GM19324 (cell line): ENCODE measurements at regions not wholly inside any gene's neighbourhood (a gene's known extent, or its start where the extent isn't known, plus 50 kb on each side); places are given as distances from the start of the nearest gene placed in this dataset.

ENCODE experiments used
- ATAC-seq: cut with Tn5 transposase; IDR thresholded peaks from one replicate; pipeline ENCODE4 v1.9.1; 2021; ENCODE audit warnings: mild to moderate bottlenecking, moderate library complexity; ENCODE audit not compliant: unreplicated experiment, low FRiP score

DNA sequence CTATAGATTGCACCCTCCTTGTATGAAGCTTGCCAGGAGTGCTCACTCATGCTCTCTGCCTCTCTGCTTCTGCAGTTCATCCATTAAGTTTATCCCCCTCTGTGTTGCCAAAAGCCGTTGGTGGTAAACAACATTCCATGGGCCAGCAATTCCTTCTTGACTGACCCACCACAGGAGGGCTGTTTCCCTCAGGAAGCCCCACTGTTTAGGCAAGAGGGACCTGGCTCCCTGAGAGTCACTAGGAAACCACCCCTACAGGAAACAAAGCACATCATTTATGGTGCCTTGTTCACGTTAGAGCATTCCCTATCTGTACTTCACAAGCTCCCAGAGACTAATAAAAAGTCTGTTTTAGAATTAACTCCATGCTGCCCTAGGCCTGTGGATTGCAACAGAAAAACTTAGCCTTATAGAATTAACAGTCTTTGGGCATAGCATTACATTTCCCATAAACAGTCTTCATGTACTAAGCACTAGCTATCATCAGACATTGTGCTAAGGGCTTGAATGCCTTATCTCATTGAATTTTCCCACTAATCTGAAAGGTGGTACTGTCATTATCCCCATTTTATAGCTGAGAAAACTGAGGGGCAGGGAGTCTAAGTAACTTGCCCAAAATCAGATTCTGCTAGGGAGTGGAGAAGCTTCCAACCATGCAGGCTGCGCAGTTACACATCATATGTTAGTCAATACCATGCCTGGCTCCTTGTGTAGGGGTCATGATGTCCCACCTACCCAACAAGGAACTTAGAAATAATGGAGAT lies 149.9 kb downstream of the SHQ1 start:
- ATAC-seq, result no peak

DNA sequence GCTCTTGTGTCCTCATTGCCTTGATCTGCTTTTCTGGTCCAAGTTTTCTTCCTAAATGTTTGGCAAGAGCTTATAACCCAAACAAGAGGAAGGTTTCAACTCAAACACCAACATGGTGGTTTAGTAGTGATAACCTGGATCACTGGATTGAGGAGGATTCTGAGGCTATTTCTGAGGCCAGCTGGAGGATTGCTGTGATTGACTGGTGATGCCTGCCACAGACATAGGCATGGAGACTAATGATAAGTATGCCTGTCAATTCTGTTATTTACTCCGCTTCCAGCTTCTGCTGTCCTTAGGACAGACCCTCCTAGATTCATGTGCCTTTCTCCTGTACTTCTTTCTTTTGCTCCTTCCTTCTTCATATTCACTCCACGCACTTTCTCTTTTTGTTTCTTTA lies 150.5 kb downstream of the SHQ1 start:
- no peak for ATAC-seq

DNA sequence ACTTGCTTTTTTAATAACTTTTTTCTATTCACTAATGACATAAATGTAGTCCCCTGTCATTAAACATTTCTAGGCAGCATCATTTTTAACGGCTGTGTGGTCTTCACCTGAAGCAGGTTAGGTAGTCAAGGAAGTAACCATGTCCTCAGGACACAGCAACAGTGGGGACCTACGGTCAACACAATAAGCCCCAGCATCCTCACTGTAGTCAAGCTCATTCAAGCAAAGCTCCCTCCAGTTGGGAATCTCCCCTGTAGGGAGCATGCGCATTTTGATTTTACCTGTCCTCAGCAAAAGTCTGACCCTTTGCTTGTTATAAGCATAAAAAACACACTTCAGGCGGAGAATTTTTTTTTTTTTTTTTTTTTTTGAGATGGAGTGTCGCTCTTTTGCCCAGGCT lies 151.4 kb downstream of the SHQ1 start:
- no peak for ATAC-seq

DNA sequence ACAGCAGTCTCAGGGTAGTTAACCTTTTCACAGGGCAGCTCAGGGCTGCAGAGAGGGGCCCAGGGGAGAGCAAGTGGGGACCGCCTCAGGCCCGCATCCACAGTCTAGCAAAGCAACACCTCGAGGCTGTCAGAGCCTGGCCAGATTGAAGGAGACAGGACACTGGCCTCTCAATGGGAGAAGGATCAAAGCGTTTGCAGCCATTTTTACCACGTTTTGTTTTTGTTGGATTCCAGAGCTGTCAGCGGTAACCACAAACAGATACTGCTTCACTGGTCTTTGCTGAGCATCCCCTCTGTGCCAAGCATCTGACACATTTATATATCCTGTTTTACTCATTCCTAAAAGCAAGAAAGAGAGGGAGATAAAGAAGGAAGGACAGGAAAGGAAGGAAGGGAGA lies 153.8 kb downstream of the SHQ1 start:
- ATAC-seq, result no peak

DNA sequence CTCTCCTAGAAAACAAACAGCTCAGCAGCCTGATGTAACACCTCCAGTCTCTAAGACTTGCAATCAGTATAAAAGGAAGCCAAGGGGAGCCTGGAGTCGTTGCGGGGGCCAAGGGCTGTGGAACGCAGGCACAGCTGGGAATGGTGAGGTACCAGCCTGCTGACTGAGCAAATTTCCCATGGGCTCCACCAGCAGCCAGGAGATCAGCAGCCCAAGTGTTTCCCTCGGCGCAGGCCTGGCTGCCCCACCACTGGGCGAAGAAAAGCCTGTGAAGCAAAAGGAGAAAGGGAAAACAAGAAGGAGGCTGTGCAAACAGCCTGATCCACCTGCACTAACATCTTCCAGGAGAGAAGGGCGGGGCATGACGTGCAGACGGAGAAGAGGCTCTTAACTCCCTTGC lies 155.3 kb downstream of the SHQ1 start:
- ATAC-seq, result no peak

DNA sequence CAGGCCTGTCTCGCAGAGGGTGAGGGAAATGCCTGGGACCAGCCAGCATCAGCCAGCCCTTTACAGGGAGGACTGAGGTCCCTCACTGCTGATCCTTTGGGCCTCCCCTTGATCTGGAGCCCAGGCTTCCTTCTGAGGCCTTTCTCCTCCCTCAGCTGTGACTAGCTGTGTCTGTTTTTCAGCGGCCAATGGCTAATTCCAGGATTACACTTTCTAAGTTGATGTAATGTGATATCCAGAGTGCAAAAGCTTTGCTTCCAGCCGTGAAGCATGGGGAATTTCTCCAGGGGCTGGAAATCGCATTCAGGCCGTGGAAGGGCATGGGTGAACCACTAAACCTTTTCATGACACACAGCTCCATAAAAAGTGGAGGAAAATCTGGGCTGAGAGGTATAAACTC lies 157.6 kb downstream of the SHQ1 start:
- ATAC-seq, result no peak

DNA sequence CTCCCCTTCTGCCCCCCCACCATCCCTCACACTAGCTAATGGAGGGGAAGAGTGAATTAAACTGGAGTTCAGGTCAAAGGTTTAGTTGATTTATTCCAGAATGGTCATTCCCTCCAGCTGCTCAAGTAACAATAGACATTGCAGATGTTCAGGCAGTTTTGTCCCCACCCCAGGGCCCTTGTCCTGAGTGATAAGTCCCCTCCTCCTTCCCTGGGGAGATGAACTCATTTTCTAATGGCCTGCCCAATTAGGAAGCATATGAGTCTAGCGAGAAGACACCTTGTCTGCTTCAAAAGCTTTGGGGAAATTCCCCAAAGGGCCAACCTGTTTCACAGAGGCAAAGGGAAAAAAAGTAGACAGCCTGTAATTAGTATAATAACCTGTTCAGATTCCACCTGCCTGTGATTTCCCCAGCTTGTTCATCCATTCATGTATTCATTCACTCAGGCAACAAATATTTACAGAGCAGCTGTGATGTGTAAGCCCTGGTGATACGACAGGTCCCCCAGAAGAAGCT lies 165.3 kb downstream of the SHQ1 start:
- ATAC-seq, result no peak

DNA sequence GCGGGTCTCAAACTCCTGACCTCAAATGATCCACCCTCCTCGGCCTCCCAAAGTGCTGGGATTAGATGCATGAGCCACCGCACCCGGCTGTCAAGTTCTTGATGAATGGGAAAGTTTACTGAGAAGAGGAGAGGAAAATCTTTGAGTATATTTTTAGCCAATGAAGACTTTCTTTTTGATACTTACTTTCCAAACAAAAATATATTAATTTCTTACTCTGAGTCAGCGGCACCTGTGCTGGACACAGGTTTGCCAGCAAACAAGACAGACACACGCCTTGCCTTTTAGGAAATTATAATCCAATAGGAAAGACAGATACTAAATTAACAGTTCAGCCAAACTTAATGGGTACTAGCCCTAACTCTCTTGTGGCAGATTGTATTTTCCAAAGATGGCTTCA lies 166.6 kb downstream of the SHQ1 start:
- no peak for ATAC-seq

DNA sequence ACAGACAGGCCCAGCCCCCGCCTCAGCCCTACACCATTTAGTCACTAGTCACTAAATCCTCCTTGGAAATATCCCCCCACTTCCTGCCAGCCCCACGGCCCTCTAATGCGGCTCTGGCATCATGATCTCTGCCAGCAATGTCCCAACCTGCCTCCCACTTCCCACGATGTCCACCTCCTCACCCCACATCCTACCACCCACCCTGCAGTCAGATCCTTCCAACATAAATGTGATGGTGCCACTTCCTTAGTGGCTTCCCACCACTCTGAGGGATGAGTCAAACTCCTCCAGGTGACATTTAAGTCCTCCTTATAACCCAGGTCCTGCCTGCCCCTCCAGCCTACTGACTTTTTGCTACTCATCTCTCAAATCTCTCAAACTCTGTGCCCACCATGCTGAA lies 167.5 kb downstream of the SHQ1 start:
- ATAC-seq, result no peak

DNA sequence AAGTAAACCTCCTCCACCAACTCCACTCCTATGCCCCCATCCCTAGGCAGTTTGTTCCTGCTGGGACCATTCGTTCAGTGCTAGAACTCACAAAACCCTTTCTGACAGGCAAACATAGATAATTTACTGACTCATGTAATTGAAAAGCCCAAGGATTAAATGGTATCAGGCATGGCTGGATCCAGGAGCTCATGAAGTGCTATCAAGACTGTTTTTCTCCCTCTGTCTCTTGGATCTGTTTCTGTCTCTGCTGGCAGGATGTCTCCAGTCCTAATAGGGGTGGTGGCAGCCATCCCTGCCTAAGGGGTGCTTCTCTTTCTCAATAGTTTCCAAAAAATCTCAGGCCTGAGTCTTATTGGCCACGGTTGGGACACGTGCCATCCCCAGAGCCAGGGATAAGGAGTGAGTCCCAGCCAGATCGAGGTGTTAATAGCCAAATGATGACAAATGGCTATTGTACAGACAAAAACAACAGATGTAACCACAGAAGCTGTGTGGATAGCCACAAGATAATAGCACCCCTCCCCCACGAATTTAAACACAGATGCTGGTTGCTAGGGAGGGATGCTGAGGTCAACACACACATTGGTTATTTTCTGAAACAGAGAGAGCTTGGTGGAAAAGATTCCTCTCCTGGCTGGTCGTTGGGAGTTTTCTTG lies 168.6 kb downstream of the SHQ1 start:
- no peak for ATAC-seq

DNA sequence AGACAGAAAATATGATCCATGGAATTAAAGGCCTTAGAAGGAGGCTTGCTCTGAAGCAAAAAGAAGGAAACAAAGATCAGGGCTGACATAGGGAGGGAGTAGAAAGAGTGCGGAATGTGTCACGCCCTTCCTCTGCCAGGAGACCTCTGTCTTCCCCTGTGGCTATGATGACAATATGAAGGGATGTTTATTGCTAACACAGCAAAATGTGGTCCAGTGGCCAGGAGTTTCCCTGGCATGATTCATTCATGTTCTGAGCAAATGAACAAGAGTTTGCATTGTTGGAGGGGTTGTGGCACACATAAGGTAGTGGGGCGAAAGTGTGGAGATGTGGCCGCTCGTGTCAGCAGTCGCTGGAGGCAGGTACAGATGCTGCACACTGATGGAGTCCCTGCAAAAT lies 169.4 kb downstream of the SHQ1 start:
- no peak for ATAC-seq

DNA sequence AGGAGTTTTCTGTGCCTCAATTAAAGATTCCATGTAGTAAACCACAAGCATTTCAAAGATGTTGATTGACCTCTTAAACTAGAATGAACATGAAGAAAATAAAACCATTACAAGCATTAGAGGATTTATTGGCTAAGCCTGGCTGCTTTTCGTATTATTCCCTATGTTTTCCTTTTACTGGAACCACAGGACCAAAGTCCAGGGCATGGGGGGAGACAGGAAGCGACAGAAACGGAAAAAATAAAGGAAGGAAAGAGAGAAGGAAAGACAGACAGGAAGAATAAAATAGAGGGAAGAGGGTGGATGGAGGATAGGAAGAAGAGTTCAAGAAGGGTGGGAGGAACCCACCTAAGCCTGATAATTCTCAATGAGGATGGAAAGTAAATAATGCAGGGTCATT lies 169.9 kb downstream of the SHQ1 start:
- ATAC-seq, result no peak

DNA sequence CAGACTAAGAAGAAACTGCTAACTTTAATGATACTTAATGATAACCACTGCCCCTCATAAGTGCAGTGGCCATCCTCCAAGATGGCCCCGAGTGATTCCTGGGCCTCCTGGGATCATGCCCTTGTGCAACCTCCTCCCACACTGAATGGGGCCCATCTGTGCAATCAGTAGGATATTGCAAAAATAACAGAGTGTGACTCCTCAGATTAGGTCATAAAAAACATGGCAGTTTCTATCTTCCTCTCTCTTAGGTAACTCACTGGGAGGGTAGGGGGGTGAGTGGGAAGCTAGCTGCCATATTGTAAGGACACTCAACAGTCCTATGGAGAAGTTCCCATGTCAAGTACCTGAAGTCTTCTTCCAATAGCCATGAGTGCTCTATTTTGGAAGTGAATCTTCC lies 173.0 kb downstream of the SHQ1 start:
- no peak for ATAC-seq

DNA sequence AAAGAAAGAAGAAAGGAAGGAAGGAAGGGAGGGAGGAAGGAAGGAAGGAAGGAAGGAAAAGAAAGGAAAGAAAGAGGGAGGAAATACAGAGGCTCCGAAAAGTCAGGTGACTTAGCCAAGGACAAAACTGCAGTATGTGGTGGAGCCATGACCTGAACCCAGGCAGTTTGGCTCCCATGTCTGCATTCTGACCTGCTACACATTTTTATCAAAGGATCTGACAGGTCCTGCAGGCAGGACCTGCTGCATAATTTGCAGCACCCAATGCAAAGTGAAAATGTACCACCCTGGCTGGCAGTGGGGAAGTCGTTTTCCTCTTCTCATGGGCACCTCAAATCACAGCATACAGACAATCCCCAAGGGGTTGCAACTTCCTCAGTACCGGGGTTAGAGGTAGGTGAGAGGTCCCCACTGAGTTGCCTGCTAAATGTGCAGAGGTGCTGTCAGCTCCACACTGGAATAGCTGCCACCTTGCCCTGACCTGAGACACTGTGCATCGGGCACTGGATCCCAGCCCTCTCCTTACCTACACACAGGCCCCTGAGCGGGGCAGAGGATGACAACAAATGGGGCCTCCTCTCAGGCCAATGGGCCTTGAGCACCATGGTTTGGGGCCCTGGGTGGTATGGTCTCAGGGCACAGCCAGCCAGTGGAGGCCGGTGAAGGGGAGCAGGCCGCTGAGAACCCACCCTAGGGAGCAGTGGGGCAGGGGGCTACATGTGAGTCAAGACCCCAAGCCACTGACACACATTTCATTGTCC lies 175.1 kb downstream of the SHQ1 start:
- no peak for ATAC-seq

DNA sequence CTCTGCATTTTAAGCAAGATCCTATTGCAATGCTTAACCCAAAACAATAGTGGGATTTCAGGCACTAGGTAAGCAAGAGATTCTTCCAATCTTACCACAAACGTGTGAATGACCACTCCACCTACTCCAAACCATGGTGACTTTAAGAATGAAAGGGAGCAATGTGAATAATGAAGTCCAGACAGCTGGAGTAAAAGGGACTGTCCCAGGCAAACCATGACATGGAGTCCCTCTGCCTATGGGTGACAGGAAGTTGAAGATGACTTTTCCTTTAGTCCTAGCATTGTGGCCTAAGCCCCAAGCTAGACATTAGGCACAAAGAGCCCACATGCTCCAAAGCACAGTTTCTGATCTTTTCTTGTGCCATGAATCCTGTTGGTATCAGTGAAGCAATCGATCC lies 179.0 kb downstream of the SHQ1 start:
- no peak for ATAC-seq

DNA sequence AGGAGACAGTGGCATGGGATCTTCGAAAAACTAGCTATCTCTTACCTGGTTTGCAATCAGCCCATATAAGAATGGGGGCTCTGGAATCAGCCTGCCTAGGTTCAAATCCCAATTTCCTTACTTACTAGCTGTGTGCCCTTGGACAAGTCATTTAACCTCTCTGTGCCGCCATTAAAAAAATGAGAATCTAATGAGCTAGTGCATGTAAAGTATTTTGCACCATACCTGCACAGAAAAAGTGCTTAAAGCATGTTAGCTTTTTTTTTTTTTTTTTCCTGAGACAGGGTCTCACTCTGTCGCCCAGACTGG lies 181.8 kb downstream of the SHQ1 start:
- no peak for ATAC-seq

DNA sequence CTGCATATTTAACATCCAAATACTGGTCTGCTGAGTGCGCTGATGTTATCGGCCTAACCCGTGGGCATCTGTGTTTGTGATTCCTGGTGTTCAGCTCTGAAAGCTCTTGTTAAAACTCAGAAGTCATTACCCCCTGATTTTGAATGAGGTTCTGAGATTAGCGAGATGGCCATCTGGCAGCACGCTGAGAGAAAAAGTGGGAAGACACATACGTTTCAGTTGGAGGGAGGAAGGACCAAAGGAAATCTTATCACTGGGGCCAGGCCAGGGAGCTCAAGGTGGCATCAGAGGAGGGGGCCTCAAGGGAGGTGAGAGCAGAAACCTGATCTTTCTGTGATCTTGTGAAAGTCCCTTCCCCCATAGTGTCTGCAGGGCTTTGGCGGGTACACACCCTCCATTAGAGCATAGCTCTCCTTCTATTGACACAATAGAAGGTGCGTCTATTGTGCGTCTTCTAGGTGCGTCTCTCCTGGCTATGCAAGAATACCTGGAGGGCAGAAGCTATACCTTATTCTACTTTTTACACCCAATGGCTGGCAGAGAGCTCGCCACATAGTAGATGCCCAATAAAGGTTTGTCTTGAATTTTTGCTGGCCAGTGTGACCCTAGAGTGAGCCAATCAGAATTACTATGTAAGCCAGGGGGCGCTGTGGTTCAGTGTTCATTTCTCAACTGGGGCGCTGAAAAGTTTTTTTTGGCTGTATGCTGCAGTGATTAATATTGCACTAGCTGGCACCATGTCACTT lies 182.4 kb downstream of the SHQ1 start:
- ATAC-seq, result no peak

DNA sequence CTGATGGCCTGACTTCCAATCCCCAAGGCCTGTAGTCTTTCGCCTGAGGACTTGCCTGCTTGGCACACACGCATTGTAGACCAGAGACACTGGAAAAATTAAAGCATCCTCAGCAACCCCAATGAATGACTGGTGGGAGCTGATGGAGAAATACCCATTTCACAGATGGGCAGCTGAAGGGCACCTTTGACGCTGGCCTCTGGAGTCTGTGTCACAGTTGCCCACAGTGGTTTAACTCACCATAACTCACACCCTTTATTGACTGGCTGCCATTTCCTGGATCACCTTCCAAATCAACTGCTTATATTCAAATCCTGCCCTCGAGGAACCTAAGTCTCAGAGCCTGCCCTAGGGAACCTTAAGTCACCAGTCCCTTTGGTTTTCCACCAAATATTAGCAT lies 183.1 kb downstream of the SHQ1 start:
- no peak for ATAC-seq

DNA sequence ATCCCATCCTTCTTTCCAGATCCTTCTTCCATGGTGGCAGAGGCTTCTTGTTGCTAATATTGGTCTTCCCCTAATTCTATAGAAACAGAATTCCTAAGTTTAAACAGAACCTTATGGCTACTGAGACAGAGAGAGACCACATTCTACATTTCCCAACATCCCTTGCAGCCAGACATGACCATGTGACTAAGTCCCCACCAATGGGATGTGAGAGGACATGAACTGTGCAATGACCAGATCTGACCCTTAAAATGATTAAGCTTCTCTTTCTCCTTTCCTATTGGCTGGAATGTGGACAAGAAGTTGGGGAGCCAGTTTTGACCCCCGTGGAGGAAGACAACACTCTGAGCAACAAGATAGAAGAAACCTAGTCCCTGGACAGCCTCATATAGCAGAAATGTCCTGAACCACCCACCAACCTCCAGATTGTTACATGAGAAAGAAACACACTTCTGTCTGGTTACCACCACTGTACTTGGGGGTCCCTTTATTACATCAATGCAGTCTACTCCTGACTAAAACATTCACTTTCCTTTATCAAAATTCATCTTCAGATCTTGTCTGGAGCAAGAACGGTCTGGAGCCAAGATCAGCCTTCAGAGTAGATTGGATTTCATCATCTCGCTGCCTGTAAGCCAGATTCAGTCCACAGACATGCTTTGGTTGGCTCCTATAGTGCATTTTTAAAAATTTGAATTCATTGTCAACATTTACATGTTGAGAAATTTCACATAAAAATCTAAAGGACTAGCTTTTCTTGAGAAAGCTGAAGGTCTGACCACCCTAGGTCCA lies 183.9 kb downstream of the SHQ1 start:
- no peak for ATAC-seq

DNA sequence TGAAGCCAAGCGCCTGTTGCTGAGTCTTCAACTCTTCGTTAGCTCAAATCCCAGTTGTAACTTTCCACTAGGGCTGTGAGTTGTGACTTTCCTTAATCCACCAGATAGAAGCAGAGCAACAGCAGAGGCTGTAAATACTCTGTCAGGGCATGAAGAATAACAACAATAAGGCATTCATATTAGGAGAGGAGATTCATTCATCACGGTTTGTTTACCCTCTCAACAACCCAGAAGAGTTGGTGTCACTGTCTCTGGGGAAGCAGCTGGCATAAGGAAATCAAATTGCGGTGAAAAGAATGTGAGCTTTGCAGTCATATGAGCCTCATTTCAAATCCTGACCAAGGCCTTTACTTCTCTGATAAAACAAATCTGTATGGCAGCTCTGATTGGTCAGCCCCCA lies 184.8 kb downstream of the SHQ1 start:
- ATAC-seq, result no peak
